NCI-H2171 treated with DMSO at 0.1 percent for 48 hours (cell line): ENCODE measurements at regions not wholly inside any gene's neighbourhood (a gene's known extent, or its start where the extent isn't known, plus 50 kb on each side); places are given as distances from the start of the nearest gene placed in this dataset.

Experiments used
- DNase-seq: peaks from one replicate; lab custom pipeline; 2025; lab: John Stamatoyannopoulos, UW

DNA sequence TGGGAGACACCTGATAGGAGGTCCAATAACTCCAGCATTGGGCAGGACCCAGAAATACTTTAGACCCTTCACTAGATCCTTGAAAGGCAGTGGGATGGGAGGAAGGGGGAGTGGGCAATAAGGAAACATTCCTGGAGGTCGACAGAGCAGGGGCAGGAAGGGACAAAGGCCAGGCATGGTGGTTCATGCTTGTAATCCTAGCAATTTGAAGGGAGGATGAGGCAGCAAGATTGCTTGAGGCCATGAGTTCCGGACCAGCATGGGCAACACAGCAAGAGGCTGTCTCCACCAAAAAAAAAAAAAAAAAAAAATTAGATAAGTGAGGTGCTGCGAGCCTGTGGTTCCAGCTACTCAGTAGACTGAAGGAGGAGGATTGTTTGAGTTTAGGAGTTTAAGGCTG is 134.9 kb downstream of the JCAD start:
- no peak for DNase-seq

GRCh38 chr10:29923416-29923965 is 135.9 kb downstream of the JCAD start:
- DNase-seq = no peak

DNA sequence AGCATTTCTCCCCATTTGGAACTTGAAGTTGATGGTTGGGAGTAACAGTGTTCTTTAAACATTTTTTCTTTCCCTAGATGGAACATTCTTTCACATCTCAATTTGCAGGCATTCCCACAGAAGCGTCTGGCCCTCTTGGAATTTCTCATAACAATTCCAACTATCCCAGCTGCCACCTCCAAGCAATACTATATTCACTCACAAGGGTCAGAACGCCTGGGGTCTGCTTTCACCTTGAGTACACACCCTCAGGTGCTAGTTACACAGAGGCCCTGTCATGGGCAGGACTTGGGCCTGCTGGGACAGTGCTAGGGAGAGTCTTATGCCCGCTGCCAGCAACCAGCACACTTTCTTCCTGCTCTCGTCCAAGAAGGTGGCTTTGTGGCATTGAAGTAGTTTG is 136.5 kb downstream of the JCAD start:
- no peak for DNase-seq

DNA sequence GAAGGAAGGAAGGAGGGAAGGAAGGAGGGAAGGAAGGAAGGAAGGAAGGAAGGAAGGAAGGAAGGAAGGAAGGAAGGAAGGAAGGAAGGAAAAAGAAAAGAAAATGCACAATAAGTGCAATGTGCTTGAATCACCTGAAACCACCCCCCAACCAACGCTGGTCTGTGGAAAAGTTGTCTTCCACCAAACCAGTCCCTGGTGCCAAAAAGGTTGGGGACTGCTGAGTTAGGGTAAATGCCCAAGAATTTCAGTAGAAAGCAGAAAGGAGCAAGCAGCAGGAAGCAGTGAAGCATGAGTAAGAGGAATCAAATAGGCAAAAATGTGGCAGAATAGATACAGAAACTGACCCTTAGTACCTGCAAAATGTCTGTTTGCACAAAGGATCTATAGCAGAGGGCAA is 137.2 kb downstream of the JCAD start:
- DNase-seq = no peak

DNA sequence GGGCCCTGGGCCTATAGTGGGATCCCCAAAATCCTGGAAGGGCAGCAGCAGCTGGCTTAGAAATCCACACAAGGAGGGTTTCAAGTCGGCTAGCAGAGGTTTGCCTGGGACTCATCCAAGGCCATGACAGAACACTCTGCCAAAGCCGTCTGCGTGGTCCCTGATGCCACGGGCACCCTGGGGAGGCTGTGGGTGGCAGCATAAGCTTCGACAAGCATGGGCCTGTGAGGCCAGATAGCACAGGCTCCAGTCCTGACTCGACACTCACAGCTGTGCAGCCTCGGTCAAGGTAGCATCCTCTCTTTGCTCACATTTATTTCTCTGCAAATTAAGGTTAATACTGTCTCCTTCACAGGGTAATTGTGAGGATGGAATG is 138.3 kb downstream of the JCAD start:
- DNase-seq = no peak

DNA sequence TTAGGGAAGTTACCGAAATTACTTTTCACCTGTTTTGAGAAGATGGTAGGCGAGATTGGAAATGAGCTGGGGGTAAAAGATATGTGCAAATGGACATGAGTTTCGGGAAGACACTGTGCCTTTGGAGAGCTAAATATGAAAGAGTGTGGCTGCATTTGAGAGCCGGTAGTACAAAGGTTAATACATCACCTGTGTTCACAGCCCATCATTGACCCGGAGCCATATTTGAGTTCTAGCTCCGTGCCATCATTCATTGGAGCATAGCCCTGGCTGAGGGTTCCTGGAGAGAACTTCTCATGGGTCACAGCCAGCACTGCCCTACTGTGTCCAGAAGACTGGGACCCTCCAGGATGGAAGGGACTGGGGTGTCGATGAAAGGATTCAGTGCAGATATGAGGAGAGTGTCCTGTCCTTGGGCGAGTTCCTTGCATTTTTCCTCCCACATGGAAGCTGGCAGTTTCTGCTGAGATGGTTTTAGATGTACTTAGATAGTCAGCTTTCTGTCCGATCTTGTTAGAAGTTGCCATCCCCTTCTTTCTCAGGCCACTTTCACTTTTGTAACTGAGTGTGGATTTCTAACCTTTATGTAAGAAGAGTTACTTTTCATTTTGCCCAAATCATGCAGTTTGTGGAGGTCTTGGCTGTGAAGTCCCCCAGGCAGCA is 138.8 kb downstream of the JCAD start:
- DNase-seq = no peak

DNA sequence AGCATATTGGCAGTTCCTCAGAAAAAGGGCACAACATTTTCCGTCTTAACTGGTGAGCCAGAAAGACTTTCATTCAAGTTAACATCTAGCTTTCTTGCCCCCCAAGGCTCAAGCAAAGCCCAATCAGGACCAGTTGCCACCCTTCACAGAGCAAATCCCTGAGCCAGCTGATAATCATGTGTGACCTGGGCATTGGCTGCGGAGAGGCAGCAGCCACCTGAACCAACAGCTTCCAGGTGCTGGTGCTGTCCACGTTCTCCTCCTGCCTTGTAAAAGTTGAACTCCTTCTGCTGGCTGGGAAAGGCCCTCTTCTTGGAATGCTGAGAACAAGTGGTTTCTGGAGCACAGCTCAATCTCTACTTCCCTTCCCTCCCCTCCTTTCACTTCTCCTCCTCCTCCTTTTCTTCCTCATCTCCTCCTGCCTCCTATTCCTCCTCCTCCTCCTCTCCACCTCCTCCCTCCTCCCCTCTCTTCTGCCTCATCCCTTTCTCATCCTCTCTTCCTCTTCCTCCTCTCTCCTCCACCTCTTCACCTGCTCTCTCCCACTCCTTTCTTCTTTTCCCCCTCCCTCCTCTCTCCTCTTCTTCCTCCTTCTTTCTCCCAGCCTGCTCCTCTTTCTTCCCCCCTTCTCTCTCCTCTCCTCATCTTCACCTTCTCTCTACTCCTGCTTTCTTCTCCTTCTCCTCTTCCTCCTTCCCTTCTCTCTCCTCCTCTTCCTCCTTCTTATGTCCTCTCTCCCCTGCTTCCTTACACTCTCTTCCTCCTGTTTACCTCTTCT is 140.6 kb downstream of the JCAD start:
- no peak for DNase-seq

- DNase-seq = no peak
Measured at GRCh38 chr10:29917311-29917710, 142.1 kb downstream of the JCAD start.

- no peak for DNase-seq
Measured at GRCh38 chr10:29916669-29917068, 142.7 kb downstream of the JCAD start.

DNA sequence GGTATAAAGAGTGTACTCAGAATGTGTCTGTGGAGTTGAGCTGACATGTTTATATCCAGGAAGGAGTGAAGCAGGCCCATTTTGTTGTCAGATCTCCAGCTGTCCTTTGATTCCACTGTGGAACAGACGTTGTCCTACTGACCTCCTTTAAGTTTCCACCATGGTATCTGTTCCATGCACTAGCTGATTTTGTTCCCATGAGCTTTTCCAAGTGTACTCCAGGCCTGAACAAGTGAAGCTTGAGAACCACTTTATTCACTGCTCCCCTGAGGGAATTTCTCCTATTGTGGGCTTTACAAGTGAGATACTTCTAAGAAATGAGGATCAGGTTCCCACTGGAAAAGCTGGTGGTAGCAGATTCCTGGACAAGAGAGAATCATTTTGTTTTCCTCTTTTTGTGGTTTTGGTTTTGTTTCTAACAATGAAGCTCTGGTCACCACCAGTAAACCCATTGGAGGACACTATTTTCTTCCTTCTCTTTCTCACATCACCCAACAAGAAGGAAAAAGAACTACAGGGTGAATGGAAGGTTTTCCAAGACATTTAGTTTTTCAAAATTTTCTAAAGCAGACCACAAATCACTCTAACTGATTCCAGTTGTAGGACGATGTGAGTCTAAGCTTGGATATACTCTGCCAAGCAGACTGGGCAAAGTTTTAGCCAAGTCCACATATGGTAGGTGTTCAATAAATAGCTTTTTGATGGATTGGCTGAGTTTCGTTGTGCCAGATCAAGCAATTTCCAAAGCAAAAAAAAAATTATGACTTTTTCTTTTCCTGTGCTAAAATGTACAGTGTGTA is 144.2 kb downstream of the JCAD start:
- DNase-seq = no peak

GRCh38 chr10:29908962-29909361 is 150.4 kb downstream of the JCAD start:
- DNase-seq = peak; percentile 14

DNA sequence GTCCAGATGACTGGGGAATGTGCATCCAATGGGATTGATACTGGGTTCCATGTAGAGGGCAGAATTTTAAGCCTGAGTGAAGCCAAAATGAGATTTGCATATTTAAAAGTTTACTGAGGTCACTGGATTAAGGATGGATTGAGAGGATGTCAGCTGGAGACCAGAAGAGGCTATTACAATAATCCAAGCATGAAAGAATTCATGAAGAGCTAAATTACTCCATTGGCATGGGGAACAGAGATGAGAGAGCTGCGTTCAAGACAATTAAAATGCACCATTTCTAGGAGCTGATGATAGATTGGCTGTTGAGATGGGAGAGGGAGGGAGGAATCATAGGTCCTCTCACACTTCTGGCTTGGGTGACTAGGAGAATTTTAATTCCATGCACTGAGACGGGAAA is 158.5 kb downstream of the JCAD start:
- no peak for DNase-seq

DNA sequence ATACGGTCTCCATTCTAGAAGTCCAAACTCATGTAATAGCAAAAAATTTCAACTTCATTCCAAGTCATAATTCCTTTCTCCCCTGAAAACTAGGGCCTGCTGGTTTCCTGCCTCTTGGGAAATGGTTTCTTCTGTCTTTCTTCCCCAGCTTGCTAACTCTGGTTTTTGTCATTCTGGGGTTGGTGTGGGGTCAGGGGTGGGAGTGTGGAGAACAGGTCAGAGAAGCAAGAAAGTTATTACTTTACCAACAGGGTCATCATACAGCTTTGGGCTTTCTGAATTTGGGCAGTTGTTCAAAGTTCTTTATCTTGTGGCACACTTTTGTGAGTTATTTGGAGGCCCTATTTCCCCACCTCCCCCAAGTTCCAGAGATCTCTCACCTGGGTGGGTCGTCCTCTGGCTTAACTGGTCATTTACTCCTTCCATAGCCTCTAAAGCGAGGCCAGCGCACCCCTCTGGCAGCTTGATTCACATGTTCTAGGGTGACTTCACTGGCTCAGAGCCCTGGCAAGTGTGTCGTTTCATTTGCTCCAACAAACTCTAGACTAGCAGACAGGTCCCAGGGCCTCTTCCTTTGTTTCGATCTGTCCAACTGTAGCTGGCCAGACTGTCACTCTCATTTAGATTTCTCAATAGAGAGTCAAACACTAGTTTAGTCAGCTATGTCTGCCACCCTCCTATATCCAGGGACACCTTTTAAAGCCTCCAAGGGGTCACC is 161.2 kb downstream of the JCAD start:
- no peak for DNase-seq

GRCh38 chr10:29897430-29897829 is 162.0 kb downstream of the JCAD start:
- DNase-seq = no peak

DNA sequence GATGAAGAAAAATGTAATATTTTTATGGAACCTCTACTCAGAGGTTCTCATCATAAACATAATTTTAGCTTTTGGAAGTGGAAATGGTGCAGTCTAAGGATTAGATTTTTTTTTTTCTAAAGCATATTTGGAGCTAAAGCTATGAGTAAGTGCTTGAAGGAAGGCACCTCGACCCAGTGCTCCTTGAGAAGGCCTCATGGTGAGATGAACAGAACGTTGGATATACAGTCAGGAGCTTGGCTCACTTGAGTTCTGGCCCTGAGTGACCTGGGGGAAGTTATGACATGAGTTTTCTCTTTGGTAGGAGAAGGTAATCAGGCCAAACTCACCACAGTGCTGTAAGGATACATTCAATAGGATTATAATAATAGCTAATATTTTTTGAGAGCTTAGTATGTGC is 163.3 kb downstream of the JCAD start:
- DNase-seq = no peak

DNA sequence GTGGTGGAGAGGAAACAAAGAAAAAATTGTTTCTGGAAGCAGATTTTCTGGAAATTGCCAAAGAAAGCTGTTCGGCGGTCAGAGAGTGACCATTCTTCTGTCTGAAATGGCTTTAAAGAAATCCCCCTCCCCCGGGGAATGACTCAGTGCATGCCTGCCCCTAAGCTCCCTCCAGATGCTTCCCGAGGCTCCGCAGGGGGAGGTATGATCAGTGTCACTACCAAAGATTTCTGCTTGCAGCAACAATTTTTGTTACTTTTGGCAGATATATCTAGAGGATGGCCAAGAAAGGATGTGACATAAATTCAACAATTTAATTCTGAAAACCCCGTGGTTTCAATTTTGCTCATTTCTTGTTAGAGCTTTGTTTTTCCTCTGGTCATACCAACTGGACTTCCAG is 163.9 kb downstream of the JCAD start:
- no peak for DNase-seq

DNA sequence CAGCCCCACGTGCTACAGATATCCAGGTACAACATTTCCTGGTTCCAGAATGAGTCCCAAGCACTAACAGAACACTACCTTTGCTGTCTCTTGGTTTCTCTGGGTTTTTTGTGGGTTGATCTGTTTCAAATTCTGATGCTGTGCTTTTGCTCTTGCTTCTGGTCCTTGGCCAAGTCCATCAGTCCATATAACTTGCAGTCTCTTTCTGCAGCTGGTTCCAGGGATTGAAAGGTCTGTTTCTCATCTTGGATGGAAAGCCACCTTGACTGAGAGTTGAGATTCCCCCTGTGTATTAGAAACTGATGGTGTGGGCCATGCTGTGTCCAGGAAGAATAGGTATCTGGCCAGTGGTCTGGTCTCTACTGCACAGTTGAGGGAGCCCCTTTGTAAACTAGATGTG is 171.1 kb downstream of the JCAD start:
- DNase-seq = no peak

DNA sequence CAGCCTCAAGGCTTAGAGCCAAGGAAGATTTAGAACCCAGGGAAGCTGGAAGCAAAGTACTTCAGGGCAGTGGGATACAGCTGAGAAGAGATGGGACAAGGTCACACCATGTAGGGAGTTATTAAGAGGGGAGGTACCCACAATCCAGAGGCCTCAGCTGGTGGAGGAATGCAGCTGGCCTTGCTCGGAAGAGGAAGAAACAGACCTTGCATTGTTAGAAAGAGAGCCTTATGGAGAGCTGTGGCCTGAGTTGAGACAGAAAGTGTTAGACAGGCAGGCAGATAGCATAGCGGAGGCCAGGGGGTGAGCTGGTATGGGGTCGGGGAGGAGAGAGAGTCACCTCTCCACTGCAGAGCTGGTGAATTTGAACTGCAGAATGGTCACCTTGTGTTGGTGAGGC is 173.1 kb downstream of the JCAD start:
- DNase-seq = no peak

DNA sequence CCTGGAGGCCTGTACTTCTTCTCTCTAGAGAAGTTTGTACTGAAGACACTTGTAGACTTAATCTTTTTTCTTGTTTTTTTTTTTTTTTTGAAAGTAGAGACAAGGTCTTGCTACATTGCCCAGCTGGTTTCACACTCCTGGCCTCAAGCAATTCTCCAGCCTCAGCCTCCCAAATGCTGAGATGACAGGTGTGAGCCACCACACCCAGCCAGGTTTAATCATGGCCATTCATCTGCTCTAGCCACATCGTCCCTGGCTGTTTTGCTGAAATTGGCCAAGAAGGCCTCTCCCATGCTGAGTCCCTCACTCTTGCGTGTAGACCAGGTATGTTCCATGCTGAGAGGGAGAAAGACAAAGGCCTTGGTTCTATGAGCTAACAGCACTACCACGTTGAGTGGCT is 176.2 kb downstream of the JCAD start:
- DNase-seq = no peak

GRCh38 chr10:29882766-29883165 is 176.6 kb downstream of the JCAD start:
- DNase-seq = no peak

- DNase-seq = no peak
Measured at GRCh38 chr10:29881811-29882210, 177.6 kb downstream of the JCAD start.

DNA sequence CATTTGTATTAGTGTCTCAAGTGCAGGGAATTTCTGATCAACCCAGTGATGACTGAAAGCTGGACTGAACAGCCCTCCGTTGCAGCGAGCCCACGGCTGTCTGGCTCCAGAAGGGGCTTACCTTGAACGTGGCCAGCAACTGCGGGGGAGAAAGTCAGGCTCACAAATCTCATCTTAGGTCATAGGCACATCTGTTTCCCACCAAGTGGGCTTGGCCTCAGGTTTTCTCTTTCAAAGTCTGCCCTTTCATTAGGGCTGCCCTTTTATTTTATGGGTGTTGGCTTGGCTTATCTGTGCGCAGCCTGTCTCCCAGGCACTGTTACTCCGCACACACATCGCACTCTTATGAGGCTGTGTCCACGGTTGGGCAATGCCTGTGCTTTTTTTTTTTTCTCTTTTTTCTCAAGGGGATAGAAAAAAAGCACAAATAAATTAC is 178.0 kb downstream of the JCAD start:
- DNase-seq = no peak
